GM19043 (cell line): ENCODE measurements at regions not wholly inside any gene's neighbourhood (a gene's known extent, or its start where the extent isn't known, plus 50 kb on each side); places are given as distances from the start of the nearest gene placed in this dataset.

Source experiments
- ATAC-seq: cut with Tn5 transposase; IDR thresholded peaks from one replicate; pipeline ENCODE4 v1.9.1; 2021; ENCODE audit warnings: low read depth; ENCODE audit not compliant: unreplicated experiment

DNA sequence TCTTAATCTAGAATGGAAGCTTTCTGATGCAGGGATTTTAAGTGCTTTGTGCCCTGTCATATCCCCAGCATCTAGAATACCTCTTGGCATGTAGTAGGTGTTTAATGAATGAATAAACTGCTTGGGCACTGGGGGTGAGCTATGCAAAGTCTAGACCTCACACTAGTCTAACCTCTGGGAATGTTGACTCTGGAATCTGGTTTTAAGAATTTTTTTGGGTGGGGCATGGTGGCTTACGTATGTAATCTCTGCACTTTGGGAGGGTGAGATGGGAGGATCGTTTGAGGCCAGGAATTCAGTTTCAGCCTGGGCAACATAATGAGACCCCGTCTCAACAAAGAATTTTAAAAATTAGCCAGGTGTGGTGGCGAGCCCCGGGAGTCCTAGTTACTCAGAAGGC, 146.3 kb upstream of the RGMA start:
- ATAC-seq = no peak

DNA sequence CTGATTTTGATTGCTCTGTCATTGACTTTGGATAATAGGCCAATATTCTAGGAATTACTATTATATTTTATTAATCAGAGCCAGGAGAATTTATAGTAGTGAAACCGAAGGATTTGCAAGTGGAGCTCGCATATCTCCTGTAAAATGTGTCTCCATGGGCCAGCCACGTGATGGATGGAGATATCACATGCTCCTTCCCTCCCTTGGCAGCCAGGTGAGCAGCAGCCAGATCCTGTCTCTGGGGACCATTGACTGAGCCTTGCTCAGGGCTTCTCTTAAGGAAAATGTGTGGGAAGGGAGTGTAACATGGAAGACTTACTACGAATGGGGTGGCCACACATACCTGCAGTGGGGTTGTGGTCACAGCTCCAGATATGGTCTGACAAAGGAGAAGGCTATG, 144.7 kb upstream of the RGMA start:
- ATAC-seq = no peak

DNA sequence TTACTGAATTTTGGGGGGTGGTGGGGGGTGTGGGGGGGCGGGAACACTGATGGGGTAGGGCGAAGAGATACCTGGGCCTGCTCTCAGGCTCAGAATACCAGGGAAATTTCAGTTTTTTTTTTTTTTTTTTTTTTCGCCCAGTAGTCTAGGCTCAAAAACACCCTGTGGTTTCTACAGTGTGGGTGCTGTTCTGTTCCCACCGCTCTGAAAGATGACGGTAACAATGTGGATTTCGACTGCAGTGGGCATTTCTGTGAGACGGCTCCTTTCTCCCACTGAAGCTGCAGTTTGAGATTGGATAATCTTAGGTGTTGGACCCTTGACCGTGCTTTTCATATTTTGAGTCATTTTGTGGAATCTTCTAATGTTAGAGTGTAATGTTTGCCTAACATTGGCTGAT, 143.8 kb upstream of the RGMA start:
- no peak for ATAC-seq

DNA sequence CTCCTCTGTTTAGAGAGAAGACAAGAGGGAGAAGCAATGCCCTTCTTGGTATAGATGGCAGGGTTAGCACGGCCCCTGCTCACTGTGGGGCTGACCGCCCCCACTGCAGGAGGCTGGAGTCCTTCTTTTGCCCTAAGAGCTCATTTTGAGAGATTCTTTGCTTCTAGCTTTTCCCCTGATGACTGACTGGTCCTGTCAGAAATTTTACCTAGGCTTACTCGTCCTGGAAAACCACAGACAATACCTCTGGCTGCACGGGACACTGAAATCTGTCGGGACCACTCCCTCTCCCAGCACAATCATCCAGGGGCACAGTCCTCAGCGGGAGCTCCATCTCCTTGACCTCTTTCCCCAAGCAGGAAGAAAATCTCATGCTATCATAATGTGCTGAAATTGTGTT, 143.0 kb upstream of the RGMA start:
- no peak for ATAC-seq

DNA sequence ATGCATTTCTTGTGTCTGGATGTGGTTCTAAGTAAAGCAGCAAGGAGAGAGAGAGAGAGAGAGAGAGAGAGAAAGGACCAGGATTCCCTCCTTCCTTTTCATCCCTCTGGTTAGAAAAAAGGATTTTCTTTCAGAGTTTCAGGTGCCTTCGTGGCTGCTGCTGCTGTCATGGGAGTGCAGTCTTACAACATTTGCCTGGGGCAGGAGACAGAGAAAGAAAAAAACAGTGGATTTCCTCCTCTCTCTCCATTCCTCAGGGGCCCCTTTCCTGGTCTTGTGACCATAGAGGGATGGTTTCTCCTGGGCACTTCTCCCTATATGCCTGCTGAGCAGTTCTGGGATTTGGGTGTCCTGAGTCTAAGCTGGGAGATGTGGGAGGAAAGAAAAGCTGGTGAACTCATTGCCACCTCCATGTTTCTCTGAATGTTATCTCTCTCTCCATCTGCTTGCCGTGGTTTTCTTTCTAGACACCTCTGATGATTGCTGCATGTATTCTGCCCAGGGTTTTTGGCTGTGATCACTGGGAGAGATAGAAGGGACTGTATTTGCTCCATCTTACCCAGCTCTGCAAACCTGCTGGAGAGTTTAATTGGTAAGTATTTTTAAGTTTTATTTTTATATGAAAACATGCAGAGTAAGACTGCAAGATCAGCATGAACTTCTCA, 142.4 kb upstream of the RGMA start:
- ATAC-seq = no peak

DNA sequence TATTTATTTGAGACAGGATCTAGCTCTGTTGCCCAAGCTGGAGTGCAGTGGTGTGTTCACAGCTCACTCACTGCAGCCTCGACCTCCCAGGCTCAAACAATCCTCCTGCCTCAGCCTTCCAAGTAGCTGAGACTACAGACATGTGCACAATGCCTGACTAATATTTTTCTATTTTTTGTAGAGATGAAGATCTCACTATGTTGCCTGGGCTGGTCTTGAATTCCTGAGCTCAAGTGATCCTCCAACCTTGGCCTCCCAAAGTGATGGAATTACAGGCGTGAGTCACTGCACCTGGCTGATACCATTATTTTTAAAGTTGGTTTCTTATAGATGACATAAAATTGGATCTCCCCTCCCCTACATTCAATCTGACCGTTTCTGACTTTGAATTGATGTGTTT, 139.5 kb upstream of the RGMA start:
- ATAC-seq = no peak

DNA sequence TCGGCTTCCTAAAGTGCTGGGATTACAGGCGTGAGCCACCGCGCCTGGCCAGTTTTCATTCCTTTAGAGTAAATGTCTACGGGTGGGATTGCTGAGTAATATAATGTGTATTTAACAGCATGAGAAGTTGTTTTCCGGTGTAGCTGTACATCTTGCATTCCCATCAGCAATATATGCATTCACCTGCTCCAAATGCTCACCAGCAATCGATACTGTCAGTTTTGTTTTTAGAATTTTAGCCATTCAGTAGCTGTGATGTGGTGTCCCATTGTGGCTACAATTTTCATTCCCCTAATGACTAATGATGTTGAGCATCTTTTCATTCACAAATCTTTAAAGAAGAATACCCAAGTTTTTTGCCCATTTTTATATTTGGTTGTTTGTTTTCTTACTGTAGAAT, 134.8 kb upstream of the RGMA start:
- no peak for ATAC-seq

DNA sequence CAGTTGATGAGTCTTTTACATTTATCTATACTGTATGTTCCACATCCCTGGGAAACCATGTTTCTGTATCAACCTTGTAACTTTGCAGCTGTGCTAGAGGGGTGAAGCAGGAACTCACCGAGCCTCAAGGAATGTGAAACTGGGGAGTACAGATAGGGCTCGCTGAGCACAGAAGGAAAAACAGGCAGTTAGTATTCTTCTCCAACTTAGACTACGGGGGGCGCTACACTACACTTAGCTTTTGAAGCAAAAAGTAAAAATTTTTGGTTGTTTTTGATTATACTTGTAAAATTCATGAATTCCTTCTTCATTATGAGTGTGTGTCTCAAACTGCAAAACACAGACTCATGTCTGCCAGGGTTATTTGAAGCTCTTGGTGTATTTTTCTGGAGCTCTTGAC, 132.7 kb upstream of the RGMA start:
- no peak for ATAC-seq

DNA sequence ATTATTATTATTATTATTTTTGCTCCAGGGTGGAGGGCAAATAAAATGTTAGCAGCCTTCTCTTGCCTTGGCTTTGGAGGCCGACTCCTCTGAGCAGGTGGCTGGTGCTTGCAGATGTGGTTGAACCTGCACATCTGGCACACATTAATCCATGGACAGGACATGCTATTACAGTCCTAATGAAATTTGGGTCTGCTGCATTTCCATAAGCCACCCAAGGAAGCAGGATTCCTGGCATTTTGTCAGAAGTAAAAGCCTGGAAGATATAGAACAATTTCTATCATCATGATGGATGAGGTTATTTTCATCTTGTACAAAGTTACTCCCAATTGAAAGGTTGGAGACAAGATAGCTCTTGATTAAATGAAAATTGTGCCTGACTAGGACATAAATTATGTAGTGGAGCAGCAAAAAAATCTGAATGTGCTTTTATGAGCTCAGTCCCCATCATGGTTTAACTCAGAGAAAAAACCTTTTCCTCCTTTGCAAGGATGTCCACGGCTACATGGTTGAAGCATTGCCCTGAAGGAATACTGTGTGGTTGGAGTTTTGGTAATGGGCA, 130.9 kb upstream of the RGMA start:
- no peak for ATAC-seq

DNA sequence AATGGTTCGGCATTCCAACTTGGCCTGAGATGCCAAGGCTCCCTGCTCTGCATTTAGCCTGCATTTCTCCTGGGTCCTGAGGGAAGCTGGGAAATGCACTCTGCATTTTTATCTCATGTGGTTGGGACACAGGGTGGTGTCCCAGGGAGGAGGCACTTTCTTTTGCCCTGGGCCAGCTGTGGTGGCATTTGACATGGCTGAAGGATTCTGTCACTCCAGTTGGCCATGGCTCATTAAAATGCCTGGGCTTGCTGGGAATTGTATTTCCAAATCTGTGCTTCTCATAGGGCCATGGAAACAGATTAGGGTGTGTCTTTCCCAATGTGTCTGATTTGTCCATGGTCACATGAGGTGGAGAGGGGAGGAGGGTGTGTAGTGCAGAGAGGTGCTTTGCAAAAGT, 128.3 kb upstream of the RGMA start:
- no peak for ATAC-seq

DNA sequence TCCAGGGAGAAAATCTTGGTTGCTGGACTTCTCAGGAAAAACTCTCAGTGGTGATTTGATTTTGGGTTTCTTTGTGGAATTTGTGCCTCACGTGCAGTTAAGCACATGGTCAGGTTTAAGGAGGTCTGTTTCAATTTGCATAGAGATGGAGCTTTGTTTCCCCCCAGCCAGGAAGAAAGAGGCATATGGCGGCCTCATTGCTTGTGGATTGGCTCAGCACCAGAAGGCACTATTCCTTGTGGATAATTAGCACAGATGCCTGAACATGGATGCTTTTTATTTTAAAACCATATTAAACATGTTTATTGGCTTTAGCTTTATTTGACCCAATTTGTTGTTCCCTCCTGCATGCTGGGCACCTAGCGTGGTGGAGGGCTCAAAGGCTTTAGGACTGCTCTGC, 125.1 kb upstream of the RGMA start:
- ATAC-seq = no peak

DNA sequence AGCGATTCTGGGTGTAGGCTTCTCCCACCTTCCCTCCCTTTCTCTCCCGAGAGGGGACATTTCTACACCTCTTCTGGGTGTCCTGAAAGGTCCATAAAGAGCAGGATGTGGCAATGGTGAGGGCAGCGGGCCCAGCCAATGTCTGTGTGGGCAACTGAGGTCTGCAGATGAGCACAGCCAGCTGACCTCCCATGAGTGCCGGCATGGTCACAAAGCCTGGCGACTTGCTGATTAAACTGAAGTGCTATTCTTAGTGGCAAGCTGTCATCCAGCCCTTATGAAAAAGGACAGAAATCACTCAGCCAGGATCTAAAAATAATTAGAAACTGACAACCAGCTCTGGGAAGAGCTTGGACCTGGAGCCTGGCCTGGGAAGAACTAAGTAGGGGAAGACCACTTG, 124.3 kb upstream of the RGMA start:
- ATAC-seq = no peak

DNA sequence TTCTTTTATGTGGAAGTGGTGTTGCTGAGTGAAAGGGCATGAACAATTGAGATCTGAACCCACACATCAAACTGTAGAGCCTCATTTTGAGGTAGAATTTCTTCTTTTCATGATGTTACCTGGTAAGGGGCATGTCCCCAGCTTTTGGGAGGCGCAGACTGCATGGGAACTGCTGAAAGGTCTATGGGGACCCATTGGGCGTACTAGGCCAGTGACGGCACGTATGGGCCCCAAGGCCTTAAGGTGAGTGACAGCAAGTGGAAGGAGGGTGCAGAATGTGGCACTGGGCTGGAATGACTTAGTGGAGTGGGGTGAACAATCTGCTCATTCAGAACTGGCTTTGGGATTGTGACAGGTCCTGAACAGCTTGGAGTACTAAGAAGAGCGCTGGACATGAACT, 123.6 kb upstream of the RGMA start:
- no peak for ATAC-seq

DNA sequence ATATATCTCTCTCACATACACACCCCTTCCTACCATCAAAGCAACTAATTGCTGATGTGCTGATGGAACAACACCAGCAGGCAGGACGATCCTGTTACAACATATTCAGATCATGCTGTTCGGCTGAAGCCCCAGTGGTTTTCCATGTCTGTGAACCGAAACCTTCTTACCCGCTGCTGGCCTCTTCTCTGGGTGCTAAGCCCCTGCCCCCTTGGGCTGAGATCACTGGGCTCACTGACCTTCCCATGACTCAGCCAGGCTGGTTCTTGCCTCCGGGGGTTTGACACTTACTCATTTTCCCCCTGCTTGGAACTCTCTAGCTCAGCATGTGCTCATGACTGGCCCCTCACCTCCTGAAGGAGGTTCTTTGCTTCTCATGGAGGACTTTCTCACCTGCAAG, 122.0 kb upstream of the RGMA start:
- ATAC-seq = no peak

DNA sequence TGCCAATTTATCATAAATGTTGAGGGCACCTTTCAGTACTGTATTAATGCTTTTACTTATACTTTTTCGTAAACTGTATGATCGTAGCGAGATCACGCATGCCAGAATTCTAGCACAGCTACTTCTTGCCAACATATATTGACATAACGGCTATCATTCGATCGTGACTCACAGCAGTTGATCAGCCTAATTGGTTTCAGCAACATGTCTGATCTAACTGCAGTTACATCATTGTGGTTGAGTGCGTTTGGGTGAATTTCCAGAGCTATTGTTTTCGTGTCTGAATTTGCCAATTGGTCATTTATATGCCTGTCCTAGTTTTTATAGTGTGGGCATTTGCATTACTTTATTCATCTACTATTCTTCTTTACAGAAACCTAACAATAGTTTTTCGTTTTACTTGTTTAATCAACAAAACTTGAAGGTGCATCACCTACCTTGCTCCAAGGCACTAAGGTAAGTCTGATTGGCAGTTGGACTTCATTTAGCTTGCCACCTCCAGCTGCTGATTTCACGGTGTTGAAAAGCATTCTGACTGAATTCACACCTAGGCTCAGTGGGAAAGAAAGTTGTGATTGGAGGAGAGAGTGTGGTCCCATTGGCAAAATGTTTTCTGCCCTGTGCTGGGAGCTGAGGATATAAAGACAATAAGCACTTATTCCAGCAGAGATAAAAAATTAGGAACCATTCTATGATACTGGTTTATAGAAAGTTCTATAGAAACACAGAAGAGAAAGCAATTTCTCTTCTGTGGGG, 120.9 kb upstream of the RGMA start:
- ATAC-seq = no peak

DNA sequence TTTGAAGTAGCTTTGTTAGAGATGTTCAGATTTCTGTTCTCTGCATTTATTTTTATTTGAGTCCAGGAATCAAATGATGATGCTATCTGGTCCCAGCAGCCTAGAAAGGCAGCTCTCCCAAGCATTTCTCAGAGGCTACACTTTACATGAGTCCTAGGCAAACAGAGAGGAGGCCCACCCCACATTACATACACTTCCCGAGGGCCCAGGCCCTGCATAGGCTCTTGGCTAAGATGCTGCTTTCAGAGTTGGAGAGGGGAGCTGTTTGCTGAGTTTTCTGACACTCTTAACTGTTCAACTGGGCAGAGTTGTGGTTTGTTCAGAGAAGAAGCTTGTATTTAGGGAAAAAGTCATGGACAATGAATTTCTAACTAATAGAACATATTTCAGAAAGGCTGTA, 117.9 kb upstream of the RGMA start:
- ATAC-seq = no peak

DNA sequence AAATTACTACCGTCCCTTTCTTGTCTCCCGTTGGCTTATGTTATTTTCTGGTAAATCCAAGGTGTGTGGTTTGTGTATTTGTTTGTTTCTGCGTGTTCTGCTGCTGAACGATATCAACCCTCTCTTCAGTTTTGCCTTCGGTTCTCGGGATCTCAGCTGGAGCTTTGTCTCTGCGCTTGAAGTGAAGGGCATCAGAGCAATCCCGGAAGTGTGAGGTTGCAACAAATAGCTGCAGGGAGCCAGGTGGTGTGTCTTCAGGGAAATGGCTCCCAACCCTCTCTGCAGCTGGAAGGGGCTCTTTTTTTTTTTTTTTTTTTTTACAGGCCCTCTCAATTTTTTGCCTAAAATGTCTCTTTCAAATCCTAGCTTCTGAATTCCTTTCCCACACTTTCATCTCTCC, 116.4 kb upstream of the RGMA start:
- ATAC-seq = no peak

DNA sequence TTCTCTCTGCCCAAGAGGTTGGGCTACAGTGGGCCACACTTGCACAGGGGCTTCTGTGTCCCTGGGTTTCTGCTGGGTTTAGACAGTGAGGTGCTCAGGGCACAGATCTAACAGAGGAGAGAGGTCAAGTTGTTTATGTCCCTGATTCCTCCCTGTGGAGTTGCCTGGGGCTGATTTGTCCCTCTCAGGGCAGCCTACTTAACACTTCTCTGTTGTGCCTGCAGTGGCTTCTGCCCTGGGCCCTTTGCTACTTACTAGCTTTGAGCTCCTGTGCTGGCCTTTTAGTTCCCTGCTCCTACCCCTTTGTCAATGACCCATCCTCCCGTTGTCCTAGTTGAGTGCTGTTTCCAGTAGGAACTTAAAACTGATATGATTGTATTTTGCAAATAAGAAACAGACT, 114.0 kb upstream of the RGMA start:
- ATAC-seq = no peak

DNA sequence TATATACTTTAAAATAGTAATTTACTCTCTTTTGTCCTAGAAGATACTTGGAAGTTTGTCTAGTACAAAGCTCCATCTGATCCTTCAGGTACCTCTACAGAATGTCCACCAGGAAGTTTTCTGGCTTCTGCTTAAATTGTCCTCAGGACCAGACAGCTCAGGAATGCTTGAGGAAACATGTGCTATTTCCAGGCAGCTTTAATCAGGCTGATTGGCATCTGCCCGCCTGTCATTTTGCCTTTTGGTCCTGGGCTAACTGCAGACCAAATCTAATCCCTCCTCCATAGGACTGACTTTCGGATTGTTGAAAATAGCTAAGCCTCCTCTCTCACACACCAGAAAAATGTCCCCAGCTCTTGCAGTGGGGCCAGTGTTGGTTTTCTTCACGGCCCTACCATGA, 113.4 kb upstream of the RGMA start:
- ATAC-seq = no peak

DNA sequence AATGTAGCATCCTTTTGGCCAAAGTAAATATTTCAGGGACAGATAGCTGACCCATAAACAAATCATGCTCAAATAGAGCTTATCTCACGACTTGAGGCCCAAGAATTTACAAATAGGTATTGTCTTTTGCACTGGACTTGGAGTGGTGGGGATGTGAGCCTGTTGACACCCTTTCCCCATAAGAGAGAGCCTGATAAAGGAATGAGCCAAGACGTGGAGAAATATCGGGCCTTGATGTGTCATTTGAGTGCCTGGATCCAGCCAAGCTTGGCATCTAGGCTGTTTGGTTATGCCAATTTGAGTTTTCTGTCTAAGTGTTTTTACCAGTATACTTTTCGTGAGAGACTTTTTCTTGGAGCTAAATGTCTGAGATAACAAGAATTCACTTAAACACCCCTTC, 112.9 kb upstream of the RGMA start:
- ATAC-seq = no peak

DNA sequence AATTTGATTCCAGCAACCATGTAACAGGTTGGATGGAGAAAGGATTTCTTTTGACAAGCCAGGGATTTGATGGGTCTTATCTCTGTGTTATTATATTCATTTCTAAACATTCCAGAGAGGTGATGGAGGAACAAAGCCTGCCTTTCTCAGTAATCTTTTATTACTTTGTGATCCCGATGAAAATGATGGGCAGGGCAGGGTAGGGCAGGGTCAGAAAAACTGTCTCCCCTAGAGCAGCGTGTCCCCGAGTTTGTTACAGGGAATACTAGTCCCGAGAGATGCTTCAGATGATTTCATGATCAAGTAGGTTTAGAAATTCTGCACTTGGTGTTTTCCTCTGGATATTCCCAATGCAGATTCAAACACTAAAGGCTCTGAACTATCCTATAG, 111.8 kb upstream of the RGMA start:
- no peak for ATAC-seq

DNA sequence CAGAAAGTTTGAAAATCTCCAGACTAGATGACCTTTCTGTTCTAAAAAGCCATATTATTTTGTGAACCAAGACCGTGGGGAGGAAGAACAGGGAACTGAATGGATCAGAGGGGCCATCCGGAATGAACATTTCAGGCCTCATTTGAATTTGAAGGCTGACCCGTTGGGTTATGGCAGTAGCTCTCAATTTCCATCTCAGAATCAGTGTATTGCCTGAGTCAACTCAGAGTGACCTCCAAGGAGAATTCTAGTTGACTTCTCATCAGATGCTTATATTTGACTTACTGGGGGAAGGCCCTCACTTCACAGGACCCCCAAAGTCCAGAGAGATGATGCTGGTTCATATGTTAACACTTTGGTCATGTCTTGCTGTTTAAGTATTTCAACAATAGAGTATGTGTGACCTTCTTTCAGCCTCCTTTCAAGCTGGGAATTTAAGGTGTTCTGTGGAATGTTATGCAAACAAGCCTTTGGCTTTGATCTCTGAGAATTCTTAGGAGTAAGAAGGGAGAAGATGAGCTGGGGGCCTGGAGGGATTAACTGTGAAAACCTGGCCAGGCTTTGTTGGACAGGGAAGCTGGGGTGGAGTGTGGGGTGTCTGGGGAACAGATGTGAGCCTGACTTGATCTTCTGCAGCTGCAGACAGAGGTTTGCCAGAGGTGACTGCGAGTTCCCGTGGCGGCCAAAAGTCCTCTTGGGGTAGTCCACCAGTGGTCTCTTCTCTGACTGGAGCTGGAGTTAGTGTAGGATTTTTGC, 111.2 kb upstream of the RGMA start:
- ATAC-seq = no peak
